ENCODE measurements at regions not wholly inside any gene's neighbourhood (a gene's known extent, or its start where the extent isn't known, plus 50 kb on each side); places are given as distances from the start of the nearest gene placed in this dataset.

DNA sequence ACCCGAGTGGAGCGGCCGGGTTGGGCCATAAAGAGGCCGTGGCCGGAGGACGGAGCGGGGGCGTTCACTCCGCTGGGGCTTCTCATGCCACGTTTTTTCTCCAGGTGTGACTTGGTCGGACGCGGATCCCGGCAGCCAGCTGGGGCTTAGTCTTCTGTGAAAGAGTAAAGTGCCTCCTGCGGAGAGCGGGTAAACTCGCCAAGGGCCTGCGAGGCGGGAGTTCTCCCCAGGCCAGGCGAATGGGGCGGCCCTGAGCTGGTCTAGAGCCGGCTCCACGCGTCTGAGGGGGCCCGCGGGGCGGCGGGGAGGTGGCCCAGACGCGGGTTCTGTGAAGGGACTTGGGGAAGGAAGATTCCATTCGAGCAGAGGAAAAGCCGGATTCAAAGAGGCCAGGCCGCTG, 86.3 kb upstream of the VIPR2 start:
- Mint-ChIP-seq H3K27ac (no peak overlapping the region), H3K27me3 (ENCODE audit: insufficient read depth, low read depth, poor library complexity) (peaks cover 5% of the 10 kb centered on the region), H3K4me1 (no peaks in the 10 kb centered on the region), H3K9me3 (peaks cover 96% of the 10 kb centered on the region), H3K4me3 (no peak overlapping the region), H3K36me3 (ENCODE audit: low read depth) (peaks cover 23% of the 10 kb centered on the region)
- TF ChIP-seq, protein P1, sequence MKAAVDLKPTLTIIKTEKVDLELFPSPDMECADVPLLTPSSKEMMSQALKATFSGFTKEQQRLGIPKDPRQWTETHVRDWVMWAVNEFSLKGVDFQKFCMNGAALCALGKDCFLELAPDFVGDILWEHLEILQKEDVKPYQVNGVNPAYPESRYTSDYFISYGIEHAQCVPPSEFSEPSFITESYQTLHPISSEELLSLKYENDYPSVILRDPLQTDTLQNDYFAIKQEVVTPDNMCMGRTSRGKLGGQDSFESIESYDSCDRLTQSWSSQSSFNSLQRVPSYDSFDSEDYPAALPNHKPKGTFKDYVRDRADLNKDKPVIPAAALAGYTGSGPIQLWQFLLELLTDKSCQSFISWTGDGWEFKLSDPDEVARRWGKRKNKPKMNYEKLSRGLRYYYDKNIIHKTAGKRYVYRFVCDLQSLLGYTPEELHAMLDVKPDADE (IDR thresholded peaks at IDR 0.05): no peak
- TF ChIP-seq, protein P2, sequence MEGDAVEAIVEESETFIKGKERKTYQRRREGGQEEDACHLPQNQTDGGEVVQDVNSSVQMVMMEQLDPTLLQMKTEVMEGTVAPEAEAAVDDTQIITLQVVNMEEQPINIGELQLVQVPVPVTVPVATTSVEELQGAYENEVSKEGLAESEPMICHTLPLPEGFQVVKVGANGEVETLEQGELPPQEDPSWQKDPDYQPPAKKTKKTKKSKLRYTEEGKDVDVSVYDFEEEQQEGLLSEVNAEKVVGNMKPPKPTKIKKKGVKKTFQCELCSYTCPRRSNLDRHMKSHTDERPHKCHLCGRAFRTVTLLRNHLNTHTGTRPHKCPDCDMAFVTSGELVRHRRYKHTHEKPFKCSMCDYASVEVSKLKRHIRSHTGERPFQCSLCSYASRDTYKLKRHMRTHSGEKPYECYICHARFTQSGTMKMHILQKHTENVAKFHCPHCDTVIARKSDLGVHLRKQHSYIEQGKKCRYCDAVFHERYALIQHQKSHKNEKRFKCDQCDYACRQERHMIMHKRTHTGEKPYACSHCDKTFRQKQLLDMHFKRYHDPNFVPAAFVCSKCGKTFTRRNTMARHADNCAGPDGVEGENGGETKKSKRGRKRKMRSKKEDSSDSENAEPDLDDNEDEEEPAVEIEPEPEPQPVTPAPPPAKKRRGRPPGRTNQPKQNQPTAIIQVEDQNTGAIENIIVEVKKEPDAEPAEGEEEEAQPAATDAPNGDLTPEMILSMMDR (conservative IDR thresholded peaks at IDR 0.05; ENCODE audit: low read depth in 2 of 2): no peak
- TF ChIP-seq NANOG (IDR thresholded peaks at IDR 0.05; ENCODE audit: borderline replicate concordance) (no peak), POLR2AphosphoS5 (IDR thresholded peaks at IDR 0.05; ENCODE audit: low read depth) (no peak), ZNF331 (CRISPR knock-in tag; IDR thresholded peaks at IDR 0.05; ENCODE audit: low read depth) (no peak), CREB1 (CRISPR knock-in tag; IDR thresholded peaks at IDR 0.05; ENCODE audit: low read depth) (no peak), JUNB (IDR thresholded peaks at IDR 0.05; ENCODE audit: unreplicated experiment) (no peak), ZNF114 (CRISPR knock-in tag; IDR thresholded peaks at IDR 0.05) (no peak)
- TF ChIP-seq, protein P3, sequence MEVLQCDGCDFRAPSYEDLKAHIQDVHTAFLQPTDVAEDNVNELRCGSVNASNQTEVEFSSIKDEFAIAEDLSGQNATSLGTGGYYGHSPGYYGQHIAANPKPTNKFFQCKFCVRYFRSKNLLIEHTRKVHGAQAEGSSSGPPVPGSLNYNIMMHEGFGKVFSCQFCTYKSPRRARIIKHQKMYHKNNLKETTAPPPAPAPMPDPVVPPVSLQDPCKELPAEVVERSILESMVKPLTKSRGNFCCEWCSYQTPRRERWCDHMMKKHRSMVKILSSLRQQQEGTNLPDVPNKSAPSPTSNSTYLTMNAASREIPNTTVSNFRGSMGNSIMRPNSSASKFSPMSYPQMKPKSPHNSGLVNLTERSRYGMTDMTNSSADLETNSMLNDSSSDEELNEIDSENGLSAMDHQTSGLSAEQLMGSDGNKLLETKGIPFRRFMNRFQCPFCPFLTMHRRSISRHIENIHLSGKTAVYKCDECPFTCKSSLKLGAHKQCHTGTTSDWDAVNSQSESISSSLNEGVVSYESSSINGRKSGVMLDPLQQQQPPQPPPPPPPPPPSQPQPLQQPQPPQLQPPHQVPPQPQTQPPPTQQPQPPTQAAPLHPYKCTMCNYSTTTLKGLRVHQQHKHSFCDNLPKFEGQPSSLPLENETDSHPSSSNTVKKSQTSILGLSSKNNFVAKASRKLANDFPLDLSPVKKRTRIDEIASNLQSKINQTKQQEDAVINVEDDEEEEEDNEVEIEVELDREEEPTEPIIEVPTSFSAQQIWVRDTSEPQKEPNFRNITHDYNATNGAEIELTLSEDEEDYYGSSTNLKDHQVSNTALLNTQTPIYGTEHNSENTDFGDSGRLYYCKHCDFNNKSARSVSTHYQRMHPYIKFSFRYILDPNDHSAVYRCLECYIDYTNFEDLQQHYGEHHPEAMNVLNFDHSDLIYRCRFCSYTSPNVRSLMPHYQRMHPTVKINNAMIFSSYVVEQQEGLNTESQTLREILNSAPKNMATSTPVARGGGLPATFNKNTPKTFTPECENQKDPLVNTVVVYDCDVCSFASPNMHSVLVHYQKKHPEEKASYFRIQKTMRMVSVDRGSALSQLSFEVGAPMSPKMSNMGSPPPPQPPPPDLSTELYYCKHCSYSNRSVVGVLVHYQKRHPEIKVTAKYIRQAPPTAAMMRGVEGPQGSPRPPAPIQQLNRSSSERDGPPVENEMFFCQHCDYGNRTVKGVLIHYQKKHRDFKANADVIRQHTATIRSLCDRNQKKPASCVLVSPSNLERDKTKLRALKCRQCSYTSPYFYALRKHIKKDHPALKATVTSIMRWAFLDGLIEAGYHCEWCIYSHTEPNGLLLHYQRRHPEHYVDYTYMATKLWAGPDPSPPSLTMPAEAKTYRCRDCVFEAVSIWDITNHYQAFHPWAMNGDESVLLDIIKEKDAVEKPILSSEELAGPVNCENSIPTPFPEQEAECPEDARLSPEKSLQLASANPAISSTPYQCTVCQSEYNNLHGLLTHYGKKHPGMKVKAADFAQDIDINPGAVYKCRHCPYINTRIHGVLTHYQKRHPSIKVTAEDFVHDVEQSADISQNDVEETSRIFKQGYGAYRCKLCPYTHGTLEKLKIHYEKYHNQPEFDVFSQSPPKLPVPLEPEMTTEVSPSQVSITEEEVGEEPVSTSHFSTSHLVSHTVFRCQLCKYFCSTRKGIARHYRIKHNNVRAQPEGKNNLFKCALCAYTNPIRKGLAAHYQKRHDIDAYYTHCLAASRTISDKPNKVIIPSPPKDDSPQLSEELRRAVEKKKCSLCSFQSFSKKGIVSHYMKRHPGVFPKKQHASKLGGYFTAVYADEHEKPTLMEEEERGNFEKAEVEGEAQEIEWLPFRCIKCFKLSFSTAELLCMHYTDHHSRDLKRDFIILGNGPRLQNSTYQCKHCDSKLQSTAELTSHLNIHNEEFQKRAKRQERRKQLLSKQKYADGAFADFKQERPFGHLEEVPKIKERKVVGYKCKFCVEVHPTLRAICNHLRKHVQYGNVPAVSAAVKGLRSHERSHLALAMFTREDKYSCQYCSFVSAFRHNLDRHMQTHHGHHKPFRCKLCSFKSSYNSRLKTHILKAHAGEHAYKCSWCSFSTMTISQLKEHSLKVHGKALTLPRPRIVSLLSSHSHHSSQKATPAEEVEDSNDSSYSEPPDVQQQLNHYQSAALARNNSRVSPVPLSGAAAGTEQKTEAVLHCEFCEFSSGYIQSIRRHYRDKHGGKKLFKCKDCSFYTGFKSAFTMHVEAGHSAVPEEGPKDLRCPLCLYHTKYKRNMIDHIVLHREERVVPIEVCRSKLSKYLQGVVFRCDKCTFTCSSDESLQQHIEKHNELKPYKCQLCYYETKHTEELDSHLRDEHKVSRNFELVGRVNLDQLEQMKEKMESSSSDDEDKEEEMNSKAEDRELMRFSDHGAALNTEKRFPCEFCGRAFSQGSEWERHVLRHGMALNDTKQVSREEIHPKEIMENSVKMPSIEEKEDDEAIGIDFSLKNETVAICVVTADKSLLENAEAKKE (CRISPR knock-in tag; IDR thresholded peaks at IDR 0.05): no peak
- no peak overlapping the region for H2AFZ ChIP-seq
- H3K27ac ChIP-seq (ENCODE audit: low read depth): no peak overlapping the region
- no peaks in the 10 kb centered on the region for H3K4me1 ChIP-seq (ENCODE audit: insufficient read depth)
- no peaks in the 10 kb centered on the region for H3F3A ChIP-seq (replicated peaks; ENCODE audit: low read depth)
- no peak for ATAC-seq
- H3K27me3 ChIP-seq (ENCODE audit: insufficient read depth): no peaks in the 10 kb centered on the region
- no peaks in the 10 kb centered on the region for H3K36me3 ChIP-seq (ENCODE audit: insufficient read depth)
- no peaks in the 10 kb centered on the region for H3K79me2 ChIP-seq (replicated peaks; ENCODE audit: insufficient read depth)
- no peaks in the 10 kb centered on the region for H3K9me2 ChIP-seq (ENCODE audit: insufficient read depth)
- H3K4me3 ChIP-seq: no peak overlapping the region
- H3K4me2 ChIP-seq: no peak overlapping the region
- no peaks in the 10 kb centered on the region for H4K20me1 ChIP-seq (replicated peaks; ENCODE audit: insufficient read depth)
- DNase-seq (ENCODE audit: low spot score): no peak

Data from GM23338 (cell line).